IPS-18a (cell line): ENCODE measurements at regions not wholly inside any gene's neighbourhood (a gene's known extent, or its start where the extent isn't known, plus 50 kb on each side); places are given as distances from the start of the nearest gene placed in this dataset.
A peak's percentile ranks its signal among the peaks of the same experiment; 100 is the strongest.

ENCODE experiments used
- H3K27ac ChIP-seq: one replicate; pipeline ENCODE4 v1.5.1; 2013; ENCODE audit warnings: low read length
- H3K27me3 ChIP-seq: one replicate; pipeline ENCODE4 v1.6.1; 2013; ENCODE audit warnings: mild to moderate bottlenecking, low read length; ENCODE audit not compliant: control insufficient read depth, insufficient read depth
- H3K36me3 ChIP-seq: one replicate; pipeline ENCODE4 v1.6.1; 2013; ENCODE audit warnings: low read depth, low read length; ENCODE audit not compliant: control insufficient read depth
- H3K4me1 ChIP-seq: one replicate; pipeline ENCODE4 v1.6.1; 2013; ENCODE audit warnings: low read depth, low read length; ENCODE audit not compliant: control insufficient read depth
- H3K4me3 ChIP-seq: one replicate; pipeline ENCODE4 v1.5.1; 2013; ENCODE audit warnings: low read length
- H3K9ac ChIP-seq: one replicate; pipeline ENCODE4 v1.6.1; 2013; ENCODE audit warnings: mild to moderate bottlenecking, low read length, moderate library complexity
- H3K9me3 ChIP-seq: one replicate; pipeline ENCODE4 v1.6.1; 2013; ENCODE audit warnings: low read depth, low read length; ENCODE audit not compliant: control insufficient read depth

DNA sequence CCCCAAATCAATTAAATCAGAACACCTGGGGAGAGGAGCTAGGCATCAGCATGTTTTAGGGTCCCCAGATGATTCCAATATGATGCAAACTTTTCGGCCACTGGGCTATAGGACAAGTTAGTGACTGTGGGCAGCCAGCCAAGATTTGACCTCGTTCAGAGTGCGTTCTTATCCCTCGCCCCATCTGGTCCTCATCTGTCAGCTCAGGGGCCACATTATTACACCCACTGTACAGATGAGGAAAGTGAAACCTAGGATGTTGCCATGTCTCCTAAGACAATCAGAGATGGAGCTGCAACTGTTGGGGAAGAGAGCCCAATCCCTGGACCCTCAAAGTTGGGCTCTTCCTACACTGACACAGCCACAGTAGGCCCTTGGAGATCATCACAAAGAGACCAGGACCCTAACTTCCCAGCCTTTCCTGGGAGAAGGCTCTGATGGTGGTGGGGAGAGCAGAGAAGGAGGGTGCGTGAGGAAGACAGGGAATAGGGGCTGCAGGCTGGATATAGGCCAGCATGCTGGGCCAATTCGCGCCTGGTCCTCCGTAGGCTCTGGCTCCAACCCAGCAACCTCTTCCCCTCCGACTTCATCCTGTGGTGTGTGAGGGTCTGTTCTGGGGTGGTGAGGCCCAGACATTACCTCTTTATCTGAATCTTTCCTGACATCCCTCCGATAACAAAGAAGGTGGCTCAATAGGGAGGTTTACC is 109.4 kb upstream of the ZMIZ1 start:
- Histone ChIP-seq H3K9ac (no peak overlapping the region), H3K27me3 (no peaks in the 10 kb centered on the region), H3K36me3 (no peaks in the 10 kb centered on the region), H3K9me3 (no peaks in the 10 kb centered on the region), H3K4me3 (no peak overlapping the region), H3K27ac (no peak overlapping the region), H3K4me1 (peaks cover 8% of the 10 kb centered on the region)

DNA sequence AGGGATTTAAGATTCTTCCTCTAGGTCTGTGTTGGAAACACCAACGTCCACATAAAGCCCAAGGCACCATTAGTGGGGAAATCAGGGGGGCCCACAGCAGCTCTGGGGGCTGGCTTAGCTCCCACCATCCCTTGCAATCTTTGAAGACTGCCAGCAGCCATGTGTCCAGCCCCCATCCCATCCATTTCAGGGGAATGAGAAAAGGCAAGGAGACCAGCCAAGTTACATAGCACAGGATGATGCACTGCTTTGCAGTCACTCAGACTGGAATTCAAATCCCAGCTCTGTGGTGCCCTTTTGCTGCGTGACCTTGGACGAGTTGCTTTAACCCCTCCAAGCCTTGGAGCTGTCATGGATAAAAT is 108.9 kb upstream of the ZMIZ1 start:
- peaks cover 13% of the 10 kb centered on the region for H3K4me1 ChIP-seq

GRCh38 chr10:78960316-78960800 is 108.4 kb upstream of the ZMIZ1 start:
- H3K27ac ChIP-seq: no peak overlapping the region
- H3K27me3 ChIP-seq: no peaks in the 10 kb centered on the region
- H3K9ac ChIP-seq: no peak overlapping the region
- H3K36me3 ChIP-seq: no peaks in the 10 kb centered on the region
- no peaks in the 10 kb centered on the region for H3K9me3 ChIP-seq
- peaks cover 15% of the 10 kb centered on the region for H3K4me1 ChIP-seq
- no peak overlapping the region for H3K4me3 ChIP-seq

More for the DNA sequence above, 108.9 kb upstream of the ZMIZ1 start:
- no peak overlapping the region for H3K27ac ChIP-seq
- H3K36me3 ChIP-seq: no peaks in the 10 kb centered on the region
- H3K9ac ChIP-seq: no peak overlapping the region
- no peaks in the 10 kb centered on the region for H3K9me3 ChIP-seq
- H3K4me3 ChIP-seq: no peak overlapping the region
- no peaks in the 10 kb centered on the region for H3K27me3 ChIP-seq

GRCh38 chr10:78961760-78962159 is 107.0 kb upstream of the ZMIZ1 start:
- Histone ChIP-seq H3K9me3 (no peaks in the 10 kb centered on the region), H3K27ac (no peak overlapping the region), H3K36me3 (no peaks in the 10 kb centered on the region), H3K27me3 (no peaks in the 10 kb centered on the region), H3K4me3 (no peak overlapping the region), H3K9ac (no peak overlapping the region), H3K4me1 (peaks cover 20% of the 10 kb centered on the region)

DNA sequence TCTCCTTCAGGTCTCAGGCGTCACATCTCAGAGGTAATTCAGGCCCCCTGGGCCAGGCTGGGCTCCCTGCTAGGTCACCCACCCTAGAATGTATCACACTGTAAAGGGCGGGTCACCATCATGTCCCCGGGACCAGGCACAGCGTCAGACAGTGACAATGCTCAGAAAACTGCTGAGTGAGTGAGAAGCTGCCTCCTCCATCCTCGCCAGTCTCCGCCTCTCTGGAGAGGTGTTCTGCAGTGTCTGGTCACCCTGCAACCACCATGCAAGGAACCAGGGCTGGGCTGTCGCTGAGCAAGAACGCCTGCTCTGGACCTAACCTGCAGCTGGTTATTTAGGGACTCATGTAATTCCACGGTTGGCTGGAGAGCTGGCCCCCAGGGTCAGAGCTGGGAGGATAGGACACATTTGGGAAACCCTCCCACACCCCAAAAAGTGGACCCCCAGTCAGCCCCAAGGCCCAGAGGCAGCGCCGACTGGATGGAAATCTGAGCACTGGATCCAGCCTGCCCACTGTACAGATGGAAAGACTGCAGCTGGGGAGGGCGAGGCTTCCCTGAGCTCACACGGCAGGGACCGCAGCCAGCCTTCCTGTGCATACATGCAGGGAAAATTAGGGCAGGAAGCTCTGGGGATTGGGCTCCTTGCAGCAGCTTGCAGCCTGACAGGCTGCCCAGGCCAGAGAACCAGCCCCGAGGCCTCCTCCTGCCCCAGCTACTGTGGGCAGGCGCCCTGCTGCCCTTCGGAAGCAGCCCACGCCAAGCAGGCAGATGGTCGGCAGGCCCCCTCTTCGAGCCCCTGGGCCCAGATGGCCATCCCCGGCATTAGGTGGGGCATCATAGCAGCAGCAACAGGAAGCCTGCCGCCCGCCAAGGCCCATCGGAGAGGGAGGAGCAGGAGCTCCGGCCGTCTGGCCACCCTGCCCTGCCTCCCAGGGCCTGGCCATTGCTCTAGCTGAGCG is 105.4 kb upstream of the ZMIZ1 start:
- Histone ChIP-seq H3K36me3 (no peaks in the 10 kb centered on the region), H3K27ac (no peak overlapping the region), H3K4me1 (peaks cover 20% of the 10 kb centered on the region), H3K4me3 (no peak overlapping the region), H3K9me3 (no peaks in the 10 kb centered on the region), H3K9ac (no peak overlapping the region), H3K27me3 (no peaks in the 10 kb centered on the region)

- Histone ChIP-seq H3K9me3 (no peaks in the 10 kb centered on the region), H3K4me1 (peaks cover 20% of the 10 kb centered on the region), H3K27me3 (no peaks in the 10 kb centered on the region), H3K4me3 (peak overlapping the region; percentile 27), H3K36me3 (no peaks in the 10 kb centered on the region), H3K9ac (peak overlapping the region; percentile 33), H3K27ac (peak overlapping the region; percentile 70)
These were observed 104.4 kb upstream of the ZMIZ1 start for GRCh38 chr10:78964274-78964951.

- H3K4me3 ChIP-seq: peak overlapping the region; percentile 27
- peaks cover 20% of the 10 kb centered on the region for H3K4me1 ChIP-seq
- peak overlapping the region; percentile 33 for H3K9ac ChIP-seq
- no peaks in the 10 kb centered on the region for H3K36me3 ChIP-seq
- no peaks in the 10 kb centered on the region for H3K9me3 ChIP-seq
- H3K27ac ChIP-seq: peak overlapping the region; percentile 70
- H3K27me3 ChIP-seq: no peaks in the 10 kb centered on the region
These were observed 103.7 kb upstream of the ZMIZ1 start for GRCh38 chr10:78964952-78965633.

GRCh38 chr10:78966182-78966787 is 102.5 kb upstream of the ZMIZ1 start:
- Histone ChIP-seq H3K9ac (no peak overlapping the region), H3K9me3 (no peaks in the 10 kb centered on the region), H3K36me3 (no peaks in the 10 kb centered on the region), H3K4me1 (peaks cover 20% of the 10 kb centered on the region), H3K4me3 (no peak overlapping the region), H3K27me3 (no peaks in the 10 kb centered on the region), H3K27ac (no peak overlapping the region)

DNA sequence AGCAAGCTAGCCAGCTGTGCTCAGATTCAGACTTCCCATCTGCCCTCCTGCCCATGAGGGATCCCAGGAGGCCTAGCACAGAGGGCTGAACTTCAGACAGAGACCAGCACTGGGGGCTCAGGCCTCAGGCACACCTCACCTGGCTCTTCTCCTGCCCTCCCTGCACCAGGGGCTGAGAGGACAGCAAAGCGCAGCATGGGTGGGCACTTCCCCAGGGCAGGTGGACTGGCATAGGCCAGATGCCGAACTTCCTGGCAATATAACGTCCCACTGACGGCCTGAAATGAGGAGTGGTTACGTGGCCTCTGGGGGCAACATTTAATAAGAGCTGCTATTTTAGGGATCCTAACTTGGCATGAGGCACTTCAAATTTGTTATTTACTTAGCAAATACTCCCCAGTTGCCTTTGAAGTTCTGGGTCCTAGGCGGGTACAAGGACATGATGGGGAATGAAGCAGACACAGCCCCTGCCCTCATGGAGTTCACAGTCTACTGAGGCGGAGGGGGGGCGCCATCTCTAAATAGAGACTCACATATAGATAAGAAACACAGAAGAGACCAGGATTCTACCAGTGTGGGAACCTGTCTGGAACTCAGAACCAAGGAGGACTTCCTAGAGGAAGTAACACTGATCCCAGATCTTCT is 101.8 kb upstream of the ZMIZ1 start:
- no peak overlapping the region for H3K4me3 ChIP-seq
- no peaks in the 10 kb centered on the region for H3K27me3 ChIP-seq
- H3K4me1 ChIP-seq: peaks cover 21% of the 10 kb centered on the region
- no peak overlapping the region for H3K9ac ChIP-seq
- H3K36me3 ChIP-seq: no peaks in the 10 kb centered on the region
- H3K27ac ChIP-seq: no peak overlapping the region
- H3K9me3 ChIP-seq: no peaks in the 10 kb centered on the region

DNA sequence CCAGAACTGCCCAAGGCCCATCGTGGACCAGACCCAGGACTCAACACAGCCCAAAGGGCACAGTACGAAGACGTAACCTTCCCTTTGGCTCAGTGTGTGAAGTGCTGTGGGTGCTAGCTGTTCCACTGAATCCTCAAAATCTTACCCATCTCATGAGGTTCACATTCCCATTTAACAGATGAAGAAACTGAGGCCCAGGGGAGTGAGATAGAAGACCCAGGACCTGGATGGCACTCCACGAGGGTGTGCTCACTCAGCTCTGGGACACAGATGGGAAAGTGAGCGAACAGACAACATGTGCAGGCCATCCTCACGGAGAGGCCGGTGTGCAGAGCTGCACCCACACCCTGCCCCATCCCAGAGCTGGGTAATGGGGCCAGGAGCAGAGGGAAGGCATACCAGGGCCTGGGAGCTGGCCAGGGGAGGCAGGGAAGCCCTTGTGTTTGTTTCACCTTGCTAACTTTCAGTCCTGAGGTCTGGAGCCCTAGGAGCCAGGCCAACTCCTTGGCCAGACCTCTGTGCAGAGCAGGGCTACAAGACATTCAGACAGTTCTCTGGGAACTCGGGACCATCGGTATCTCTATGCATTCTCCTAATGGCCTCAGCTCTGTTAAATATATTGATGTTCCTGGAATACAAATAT is 100.3 kb upstream of the ZMIZ1 start:
- no peaks in the 10 kb centered on the region for H3K36me3 ChIP-seq
- H3K4me3 ChIP-seq: no peak overlapping the region
- no peaks in the 10 kb centered on the region for H3K9me3 ChIP-seq
- H3K9ac ChIP-seq: no peak overlapping the region
- no peaks in the 10 kb centered on the region for H3K27me3 ChIP-seq
- peaks cover 32% of the 10 kb centered on the region for H3K4me1 ChIP-seq
- no peak overlapping the region for H3K27ac ChIP-seq
